Adrenal gland (tissue), 5 donors: ENCODE measurements at regions not wholly inside any gene's neighbourhood (a gene's known extent, or its start where the extent isn't known, plus 50 kb on each side); places are given as distances from the start of the nearest gene placed in this dataset.

ENCODE experiments used
- CTCF ChIP-seq, 6 experiments: fragments of 450-650 bp in 4 of 6; fragments of 200-600 bp in 2 of 6; sonication (generic) in 1 of 6; IDR thresholded peaks; 1 replicate in 5 of 6; 2 replicates in 1 of 6; pipeline versions ENCODE4 v1.5.1 to v1.8.0; 2016 to 2021; ENCODE audit warnings: antibody characterized with exemption in 6 of 6, mild to moderate bottlenecking in 2 of 6, moderate library complexity in 1 of 6
- POLR2A ChIP-seq, 2 donors: fragments of 450-650 bp; IDR thresholded peaks; one replicate each; pipeline ENCODE4 v1.6.1; 2017; ENCODE audit warnings: antibody characterized with exemption in 2 of 2, mild to moderate bottlenecking in 2 of 2, moderate library complexity in 1 of 2
- donor health status: DM: no; HTN: no; CAD: no.

DNA sequence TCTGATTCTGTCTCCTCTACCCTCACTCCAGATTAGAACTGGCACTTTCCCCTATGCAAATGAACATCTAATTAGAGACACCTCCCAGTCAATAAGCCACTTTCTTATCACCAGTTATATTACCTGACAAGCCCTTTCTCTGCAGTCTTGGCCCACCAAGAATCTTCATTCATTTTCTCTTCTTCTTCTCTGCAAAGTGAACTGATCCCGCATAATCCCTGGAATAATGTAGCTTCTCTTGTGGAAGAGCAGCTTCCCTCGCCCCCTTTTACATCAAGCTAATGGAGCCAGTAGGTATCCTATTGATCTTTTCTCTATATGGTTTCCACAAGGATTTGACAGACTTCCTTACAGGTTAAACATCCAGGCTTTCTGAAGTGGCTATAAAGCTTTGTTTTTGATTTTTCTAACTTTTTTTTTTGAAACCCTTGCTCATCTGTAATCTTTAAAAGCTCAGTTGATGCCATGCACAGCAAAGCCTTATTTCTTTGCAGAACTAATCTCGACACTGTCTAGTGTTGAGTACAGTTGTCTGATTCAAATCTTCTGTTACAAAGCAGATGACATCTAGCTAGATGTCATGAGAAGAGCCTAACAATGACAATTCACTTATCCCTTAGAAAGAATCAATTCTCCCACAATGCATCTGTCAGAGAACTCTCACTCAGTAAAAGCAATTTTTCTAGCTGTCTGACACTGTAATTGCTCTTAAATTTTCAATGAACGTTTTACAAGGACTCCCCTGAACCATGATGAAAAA, 281.4 kb downstream of the ISL1 start:
- TF ChIP-seq CTCF (IDR thresholded peaks at IDR 0.05), result no peak
- TF ChIP-seq POLR2A (IDR thresholded peaks at IDR 0.05), result no peak
